BJ (cell line): ENCODE measurements at regions not wholly inside any gene's neighbourhood (a gene's known extent, or its start where the extent isn't known, plus 50 kb on each side); places are given as distances from the start of the nearest gene placed in this dataset.

Source experiments
- CTCF ChIA-PET: fragments of 350-600 bp; formaldehyde crosslinking; extraction: SDS; loops from one replicate; lab custom pipeline; 2021; ENCODE audit warnings: antibody characterized with exemption, inconsistent platforms; lab: Yijun Ruan, JAX
- POLR2A ChIA-PET: fragments of 300-600 bp; sonication (Branson Sonifier 250); formaldehyde crosslinking; extraction: SDS; loops from one replicate; lab custom pipeline; 2021; ENCODE audit warnings: antibody characterized with exemption; lab: Charles Lee
- DNase-seq: peaks from one replicate; pipeline ENCODE4 v3.0.0-alpha.2; 2011; ENCODE audit warnings: low read depth
- H3K27me3 ChIP-seq: 2 replicates; pipeline ENCODE4 v1.6.0; 2011; ENCODE audit warnings: low read length; ENCODE audit not compliant: control insufficient read depth, insufficient read depth
- H3K36me3 ChIP-seq: 2 replicates; pipeline ENCODE4 v1.5.1; 2011; ENCODE audit warnings: low read length; ENCODE audit not compliant: control insufficient read depth, insufficient read depth
- H3K4me3 ChIP-seq: 2 replicates; pipeline ENCODE4 v1.5.1; 2011; ENCODE audit warnings: low read depth, mild to moderate bottlenecking, control low read depth, low read length
- CTCF ChIP-seq: IDR thresholded peaks from 2 replicates; pipeline ENCODE4 v1.5.1; 2011; ENCODE audit warnings: low read depth, mild to moderate bottlenecking, control low read depth, inconsistent platforms, low read length, moderate library complexity; ENCODE audit not compliant: insufficient read depth

GRCh38 chr1:228976316-228976715 is 241.0 kb downstream of the RHOU start:
- no peaks in the 10 kb centered on the region for H3K36me3 ChIP-seq
- ChIA-PET CTCF (no interaction called here), POLR2A (no interaction called here)
- TF ChIP-seq CTCF: no peak
- no peak overlapping the region for H3K4me3 ChIP-seq
- no peaks in the 10 kb centered on the region; the same call in 1 of the 2 replicates for H3K27me3 ChIP-seq
- no peak for DNase-seq

- Histone ChIP-seq H3K36me3 (no peaks in the 10 kb centered on the region), H3K4me3 (no peak overlapping the region), H3K27me3 (no peaks in the 10 kb centered on the region; the same call in 1 of the 2 replicates)
- TF ChIP-seq CTCF: no peak
- POLR2A ChIA-PET: no interaction called here
- CTCF ChIA-PET: interaction anchor here (0.8 kb wide), 1 partner anchor 22 kb away, joined by 3 read pairs; no protein-coding TSS in a partner anchor
- no peak for DNase-seq
Measured at GRCh38 chr1:228977307-228977706, 242.0 kb downstream of the RHOU start.

GRCh38 chr1:228977741-228978140 is 242.5 kb downstream of the RHOU start:
- POLR2A ChIA-PET: no interaction called here
- no peak for DNase-seq
- CTCF ChIA-PET: interaction anchor here (0.8 kb wide), 1 partner anchor 22 kb away, joined by 3 read pairs; no protein-coding TSS in a partner anchor
- Histone ChIP-seq H3K36me3 (no peaks in the 10 kb centered on the region), H3K4me3 (no peak overlapping the region), H3K27me3 (no peaks in the 10 kb centered on the region; the same call in 1 of the 2 replicates)
- TF ChIP-seq CTCF: no peak

GRCh38 chr1:228978484-228979324 is 243.4 kb downstream of the RHOU start:
- no peak for TF ChIP-seq CTCF
- H3K4me3 ChIP-seq: no peak overlapping the region
- ChIA-PET POLR2A (no interaction called here), CTCF (interaction anchor here (1.3 kb wide), 1 partner anchor 249 kb away, joined by 3 read pairs; no protein-coding TSS in a partner anchor)
- no peaks in the 10 kb centered on the region; the same call in 1 of the 2 replicates for H3K27me3 ChIP-seq
- no peaks in the 10 kb centered on the region for H3K36me3 ChIP-seq
- DNase-seq: no peak

GRCh38 chr1:228979325-228979699 is 244.0 kb downstream of the RHOU start:
- CTCF ChIA-PET: interaction anchor here (1.3 kb wide), 1 partner anchor 248 kb away, joined by 3 read pairs; no protein-coding TSS in a partner anchor
- no peak for TF ChIP-seq CTCF

More at GRCh38 chr1:228979325-228979699, 244.0 kb downstream of the RHOU start:
- no peak for DNase-seq
- POLR2A ChIA-PET: no interaction called here
- Histone ChIP-seq H3K27me3 (no peaks in the 10 kb centered on the region; the same call in 1 of the 2 replicates), H3K4me3 (no peak overlapping the region), H3K36me3 (no peaks in the 10 kb centered on the region)
